ENCODE measurements at regions not wholly inside any gene's neighbourhood (a gene's known extent, or its start where the extent isn't known, plus 50 kb on each side); places are given as distances from the start of the nearest gene placed in this dataset.

DNA sequence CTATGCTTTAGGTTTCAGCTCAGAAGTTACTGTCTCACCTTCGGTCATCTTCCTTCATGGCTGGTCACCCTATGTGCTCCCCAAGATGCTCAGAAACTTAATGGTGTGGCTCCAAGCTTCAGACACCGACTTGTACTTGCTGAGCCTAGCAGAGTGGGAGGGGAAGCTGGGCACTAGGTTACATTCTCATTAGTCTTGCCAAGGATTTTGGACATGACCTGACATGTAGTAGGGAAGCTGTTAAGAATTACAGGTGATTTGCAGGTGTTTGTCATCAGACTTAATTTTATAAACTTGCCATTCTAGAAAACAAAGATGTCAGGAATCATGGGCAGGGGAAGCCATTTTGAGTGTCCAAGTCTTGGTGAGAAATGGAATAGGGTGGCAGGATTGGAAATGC, 72.4 kb downstream of the CCNG2 start (continued):
- TF ChIP-seq, protein P1, sequence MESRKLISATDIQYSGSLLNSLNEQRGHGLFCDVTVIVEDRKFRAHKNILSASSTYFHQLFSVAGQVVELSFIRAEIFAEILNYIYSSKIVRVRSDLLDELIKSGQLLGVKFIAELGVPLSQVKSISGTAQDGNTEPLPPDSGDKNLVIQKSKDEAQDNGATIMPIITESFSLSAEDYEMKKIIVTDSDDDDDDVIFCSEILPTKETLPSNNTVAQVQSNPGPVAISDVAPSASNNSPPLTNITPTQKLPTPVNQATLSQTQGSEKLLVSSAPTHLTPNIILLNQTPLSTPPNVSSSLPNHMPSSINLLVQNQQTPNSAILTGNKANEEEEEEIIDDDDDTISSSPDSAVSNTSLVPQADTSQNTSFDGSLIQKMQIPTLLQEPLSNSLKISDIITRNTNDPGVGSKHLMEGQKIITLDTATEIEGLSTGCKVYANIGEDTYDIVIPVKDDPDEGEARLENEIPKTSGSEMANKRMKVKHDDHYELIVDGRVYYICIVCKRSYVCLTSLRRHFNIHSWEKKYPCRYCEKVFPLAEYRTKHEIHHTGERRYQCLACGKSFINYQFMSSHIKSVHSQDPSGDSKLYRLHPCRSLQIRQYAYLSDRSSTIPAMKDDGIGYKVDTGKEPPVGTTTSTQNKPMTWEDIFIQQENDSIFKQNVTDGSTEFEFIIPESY (IDR thresholded peaks at IDR 0.05), result no peak
- TF ChIP-seq YY1 (IDR thresholded peaks at IDR 0.05) (no peak), FOXA1 (IDR thresholded peaks at IDR 0.05) (no peak), EGR1 (IDR thresholded peaks at IDR 0.05; ENCODE audit: low read depth in 2 of 2) (no peak)

DNA sequence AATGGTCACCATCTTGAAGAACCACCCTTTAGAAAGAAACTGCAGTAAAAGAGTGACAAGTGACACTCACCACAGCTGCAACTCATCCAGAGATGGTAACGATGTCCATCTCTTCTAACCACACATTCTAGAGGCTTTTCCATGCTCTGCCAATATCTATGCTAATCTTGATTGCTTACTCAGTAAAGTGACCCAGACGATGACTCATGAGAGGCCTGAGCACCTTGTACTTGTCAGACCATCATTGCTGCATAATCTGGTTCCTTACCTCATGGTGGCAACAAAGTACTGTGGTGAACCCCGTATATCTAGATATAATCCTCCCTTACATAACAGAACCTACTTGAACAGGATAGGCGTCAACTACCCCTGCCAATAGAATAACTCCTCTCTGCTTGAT, 75.6 kb downstream of the CCNG2 start:
- Histone ChIP-seq H3K27me3 (ENCODE audit: control insufficient read depth in 4 of 4, insufficient read depth in 4 of 4, low read length in 3 of 4) (no peaks in the 10 kb centered on the region), H3K27ac (ENCODE audit: low read depth in 1 of 2, low read length in 2 of 2) (no peak overlapping the region), H3K36me3 (ENCODE audit: control insufficient read depth in 4 of 4, insufficient read depth in 3 of 4, low read depth in 1 of 4, low read length in 3 of 4) (no peaks in the 10 kb centered on the region), H3K9ac (ENCODE audit: low read depth in 1 of 2, low read length in 2 of 2) (no peak overlapping the region), H3K4me1 (ENCODE audit: control insufficient read depth in 4 of 4, insufficient read depth in 4 of 4, low read length in 3 of 4) (no peaks in the 10 kb centered on the region), H3K4me3 (ENCODE audit: low read depth in 1 of 3, low read length in 3 of 3) (no peak overlapping the region), H3K9me3 (ENCODE audit: control insufficient read depth in 4 of 4, low read length in 3 of 4) (peaks cover 0 to 4% (median 1%) of the 10 kb centered on the region in 4 donors)
- DNase-seq (ENCODE audit: low spot score), result no peak
- whole genome bisulfite sequencing, result 72% methylated on average over 4 of the region's 4 CpGs
- TF ChIP-seq JUND (IDR thresholded peaks at IDR 0.05), result no peak

DNA sequence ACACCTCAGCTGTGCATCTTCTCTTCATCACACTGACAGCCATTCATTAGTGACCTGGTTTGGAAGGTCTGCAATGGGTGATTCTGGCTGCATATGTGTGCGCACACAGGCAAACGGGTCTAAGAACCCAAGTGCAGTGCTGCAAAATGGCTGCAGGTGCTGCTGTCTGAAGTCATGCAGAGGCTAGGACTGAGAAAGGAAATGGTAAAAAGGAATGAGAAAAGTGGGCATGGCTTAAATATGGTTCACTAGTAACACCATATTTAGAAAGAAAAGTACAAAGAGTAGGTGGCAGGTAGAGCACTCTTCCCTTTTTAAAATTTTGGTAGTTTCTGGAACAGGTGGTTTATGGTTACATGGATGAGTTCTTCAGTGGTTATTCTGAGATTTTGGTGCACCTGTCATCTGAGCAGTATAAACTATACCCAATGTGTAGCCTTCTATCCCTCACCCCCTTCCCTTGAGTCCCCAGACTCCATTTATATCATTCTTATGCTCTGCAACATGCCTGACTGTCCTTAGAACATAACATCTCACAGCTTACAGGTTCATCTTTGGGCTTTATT, 78.4 kb downstream of the CCNG2 start:
- DNase-seq (ENCODE audit: low spot score), result no peak

DNA sequence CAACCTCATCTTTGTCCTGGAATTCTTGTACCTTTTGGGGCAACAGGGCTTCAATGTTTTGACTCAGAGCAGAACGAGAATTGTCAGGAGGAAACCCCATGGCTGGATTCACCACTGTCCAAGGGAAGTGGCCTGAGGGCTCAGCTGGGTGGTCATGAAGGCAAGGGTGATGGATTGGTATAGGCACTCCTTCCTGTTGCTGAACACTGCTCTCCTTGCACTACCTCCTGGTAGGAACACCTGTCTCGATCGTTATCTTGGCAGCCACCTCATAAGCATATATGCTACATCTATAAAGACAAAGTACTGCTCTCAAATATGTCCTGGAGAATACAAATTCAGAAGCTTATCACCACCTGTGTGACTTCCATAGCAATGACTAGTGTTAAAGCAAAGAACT, 79.8 kb downstream of the CCNG2 start:
- Histone ChIP-seq H3K9me3 (ENCODE audit: control insufficient read depth in 4 of 4, low read length in 3 of 4) (no peaks in the 10 kb centered on the region), H3K4me3 (ENCODE audit: low read depth in 1 of 3, low read length in 3 of 3) (no peak overlapping the region), H3K27ac (ENCODE audit: low read depth in 1 of 2, low read length in 2 of 2) (no peak overlapping the region), H3K36me3 (ENCODE audit: control insufficient read depth in 4 of 4, insufficient read depth in 3 of 4, low read depth in 1 of 4, low read length in 3 of 4) (no peaks in the 10 kb centered on the region), H3K4me1 (ENCODE audit: control insufficient read depth in 4 of 4, insufficient read depth in 4 of 4, low read length in 3 of 4) (no peaks in the 10 kb centered on the region), H3K9ac (ENCODE audit: low read depth in 1 of 2, low read length in 2 of 2) (no peak overlapping the region), H3K27me3 (ENCODE audit: control insufficient read depth in 4 of 4, insufficient read depth in 4 of 4, low read length in 3 of 4) (no peaks in the 10 kb centered on the region)
- 68% methylated on average over 3 of the region's 3 CpGs for WGBS
- DNase-seq (ENCODE audit: low spot score), result no peak
- TF ChIP-seq NR2F2 (IDR thresholded peaks at IDR 0.05), result no peak
- TF ChIP-seq EGR1 (IDR thresholded peaks at IDR 0.05; ENCODE audit: low read depth in 2 of 2), result no peak
- no peak for TF ChIP-seq FOXA2 (IDR thresholded peaks at IDR 0.05)
- TF ChIP-seq RAD21 (IDR thresholded peaks at IDR 0.05), result no peak
- TF ChIP-seq, protein P2, sequence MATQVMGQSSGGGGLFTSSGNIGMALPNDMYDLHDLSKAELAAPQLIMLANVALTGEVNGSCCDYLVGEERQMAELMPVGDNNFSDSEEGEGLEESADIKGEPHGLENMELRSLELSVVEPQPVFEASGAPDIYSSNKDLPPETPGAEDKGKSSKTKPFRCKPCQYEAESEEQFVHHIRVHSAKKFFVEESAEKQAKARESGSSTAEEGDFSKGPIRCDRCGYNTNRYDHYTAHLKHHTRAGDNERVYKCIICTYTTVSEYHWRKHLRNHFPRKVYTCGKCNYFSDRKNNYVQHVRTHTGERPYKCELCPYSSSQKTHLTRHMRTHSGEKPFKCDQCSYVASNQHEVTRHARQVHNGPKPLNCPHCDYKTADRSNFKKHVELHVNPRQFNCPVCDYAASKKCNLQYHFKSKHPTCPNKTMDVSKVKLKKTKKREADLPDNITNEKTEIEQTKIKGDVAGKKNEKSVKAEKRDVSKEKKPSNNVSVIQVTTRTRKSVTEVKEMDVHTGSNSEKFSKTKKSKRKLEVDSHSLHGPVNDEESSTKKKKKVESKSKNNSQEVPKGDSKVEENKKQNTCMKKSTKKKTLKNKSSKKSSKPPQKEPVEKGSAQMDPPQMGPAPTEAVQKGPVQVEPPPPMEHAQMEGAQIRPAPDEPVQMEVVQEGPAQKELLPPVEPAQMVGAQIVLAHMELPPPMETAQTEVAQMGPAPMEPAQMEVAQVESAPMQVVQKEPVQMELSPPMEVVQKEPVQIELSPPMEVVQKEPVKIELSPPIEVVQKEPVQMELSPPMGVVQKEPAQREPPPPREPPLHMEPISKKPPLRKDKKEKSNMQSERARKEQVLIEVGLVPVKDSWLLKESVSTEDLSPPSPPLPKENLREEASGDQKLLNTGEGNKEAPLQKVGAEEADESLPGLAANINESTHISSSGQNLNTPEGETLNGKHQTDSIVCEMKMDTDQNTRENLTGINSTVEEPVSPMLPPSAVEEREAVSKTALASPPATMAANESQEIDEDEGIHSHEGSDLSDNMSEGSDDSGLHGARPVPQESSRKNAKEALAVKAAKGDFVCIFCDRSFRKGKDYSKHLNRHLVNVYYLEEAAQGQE (IDR thresholded peaks at IDR 0.05), result no peak
- TF ChIP-seq SP1 (IDR thresholded peaks at IDR 0.05), result no peak
- TF ChIP-seq, protein P3, sequence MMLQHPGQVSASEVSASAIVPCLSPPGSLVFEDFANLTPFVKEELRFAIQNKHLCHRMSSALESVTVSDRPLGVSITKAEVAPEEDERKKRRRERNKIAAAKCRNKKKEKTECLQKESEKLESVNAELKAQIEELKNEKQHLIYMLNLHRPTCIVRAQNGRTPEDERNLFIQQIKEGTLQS (IDR thresholded peaks at IDR 0.05), result no peak
- TF ChIP-seq FOXA1 (IDR thresholded peaks at IDR 0.05), result no peak
- TF ChIP-seq, protein P4, sequence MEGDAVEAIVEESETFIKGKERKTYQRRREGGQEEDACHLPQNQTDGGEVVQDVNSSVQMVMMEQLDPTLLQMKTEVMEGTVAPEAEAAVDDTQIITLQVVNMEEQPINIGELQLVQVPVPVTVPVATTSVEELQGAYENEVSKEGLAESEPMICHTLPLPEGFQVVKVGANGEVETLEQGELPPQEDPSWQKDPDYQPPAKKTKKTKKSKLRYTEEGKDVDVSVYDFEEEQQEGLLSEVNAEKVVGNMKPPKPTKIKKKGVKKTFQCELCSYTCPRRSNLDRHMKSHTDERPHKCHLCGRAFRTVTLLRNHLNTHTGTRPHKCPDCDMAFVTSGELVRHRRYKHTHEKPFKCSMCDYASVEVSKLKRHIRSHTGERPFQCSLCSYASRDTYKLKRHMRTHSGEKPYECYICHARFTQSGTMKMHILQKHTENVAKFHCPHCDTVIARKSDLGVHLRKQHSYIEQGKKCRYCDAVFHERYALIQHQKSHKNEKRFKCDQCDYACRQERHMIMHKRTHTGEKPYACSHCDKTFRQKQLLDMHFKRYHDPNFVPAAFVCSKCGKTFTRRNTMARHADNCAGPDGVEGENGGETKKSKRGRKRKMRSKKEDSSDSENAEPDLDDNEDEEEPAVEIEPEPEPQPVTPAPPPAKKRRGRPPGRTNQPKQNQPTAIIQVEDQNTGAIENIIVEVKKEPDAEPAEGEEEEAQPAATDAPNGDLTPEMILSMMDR (IDR thresholded peaks at IDR 0.05; ENCODE audit: low read depth, low read length, missing input control), result no peak
- TF ChIP-seq, protein P1 (IDR thresholded peaks at IDR 0.05), result no peak
- TF ChIP-seq YY1 (IDR thresholded peaks at IDR 0.05), result no peak
- TF ChIP-seq HNF4A (conservative IDR thresholded peaks at IDR 0.05), result no peak
- no peak for TF ChIP-seq TAF1 (conservative IDR thresholded peaks at IDR 0.05)
- TF ChIP-seq HNF4G (IDR thresholded peaks at IDR 0.05), result no peak

More for the DNA sequence above, 78.4 kb downstream of the CCNG2 start:
- Histone ChIP-seq H3K36me3 (ENCODE audit: control insufficient read depth in 4 of 4, insufficient read depth in 3 of 4, low read depth in 1 of 4, low read length in 3 of 4) (no peaks in the 10 kb centered on the region), H3K4me3 (ENCODE audit: low read depth in 1 of 3, low read length in 3 of 3) (no peak overlapping the region), H3K9ac (ENCODE audit: low read depth in 1 of 2, low read length in 2 of 2) (no peak overlapping the region), H3K27me3 (ENCODE audit: control insufficient read depth in 4 of 4, insufficient read depth in 4 of 4, low read length in 3 of 4) (no peaks in the 10 kb centered on the region), H3K4me1 (ENCODE audit: control insufficient read depth in 4 of 4, insufficient read depth in 4 of 4, low read length in 3 of 4) (no peaks in the 10 kb centered on the region), H3K9me3 (ENCODE audit: control insufficient read depth in 4 of 4, low read length in 3 of 4) (no peaks in the 10 kb centered on the region), H3K27ac (ENCODE audit: low read depth in 1 of 2, low read length in 2 of 2) (no peak overlapping the region)
- TF ChIP-seq EGR1 (IDR thresholded peaks at IDR 0.05; ENCODE audit: low read depth in 2 of 2) (no peak), HNF4G (IDR thresholded peaks at IDR 0.05) (no peak), FOXA2 (IDR thresholded peaks at IDR 0.05) (no peak)
- TF ChIP-seq, protein P3 (IDR thresholded peaks at IDR 0.05), result no peak
- 74% methylated on average over 2 of the region's 2 CpGs for WGBS
